SK-N-SH (cell line): ENCODE measurements at regions not wholly inside any gene's neighbourhood (a gene's known extent, or its start where the extent isn't known, plus 50 kb on each side); places are given as distances from the start of the nearest gene placed in this dataset.

Experiments used
- CTCF ChIA-PET: fragments of 300-600, 350-600 bp; formaldehyde crosslinking; extraction: SDS; loops from one replicate; lab custom pipeline; 2021; lab: Yijun Ruan, JAX
- POLR2A ChIA-PET: fragments of 350-600 bp; sonication (Branson Sonifier 250); formaldehyde crosslinking; extraction: SDS; loops from one replicate; lab custom pipeline; 2020; ENCODE audit warnings: antibody characterized with exemption, inconsistent platforms; lab: Yijun Ruan, JAX
- DNase-seq: peaks from one replicate; pipeline ENCODE4 v3.0.0; 2012
- H2AFZ ChIP-seq: fragments of 200-600 bp; sonication (generic); 2 replicates; pipeline ENCODE4 v1.8.1; 2016; ENCODE audit warnings: antibody characterized with exemption, mild to moderate bottlenecking, low read depth
- H3F3A ChIP-seq: fragments of 200-600 bp; sonication (generic); replicated peaks from 2 replicates; pipeline ENCODE3; 2016; ENCODE audit warnings: antibody characterized with exemption, mild to moderate bottlenecking; ENCODE audit not compliant: insufficient read depth
- H3K27ac ChIP-seq, 2 experiments: fragments of 200-500 bp in 1 of 2; fragments of 200-600 bp in 1 of 2; sonication (Bioruptor generic) in 1 of 2; sonication (generic), shearing (Covaris generic) in 1 of 2; 2 replicates each; pipeline versions ENCODE4 v1.5.1 to v1.6.1; 2014 to 2016; ENCODE audit warnings: low read depth in 2 of 2, inconsistent platforms in 1 of 2, low read length in 1 of 2, mild to moderate bottlenecking in 1 of 2, mixed read lengths in 1 of 2
- H3K27me3 ChIP-seq: fragments of 200-600 bp; sonication (generic), shearing (Covaris generic); 2 replicates; pipeline ENCODE4 v1.6.1; 2016; ENCODE audit warnings: mixed run types; ENCODE audit not compliant: insufficient read depth
- H3K36me3 ChIP-seq, 2 experiments: fragments of 200-500 bp in 1 of 2; fragments of 200-600 bp in 1 of 2; sonication (Bioruptor generic) in 1 of 2; sonication (generic) in 1 of 2; replicated peaks in 1 of 2; 2 replicates each; pipeline versions ENCODE3 to v1.5.1; 2014 to 2016; ENCODE audit warnings: low read length in 1 of 2, mild to moderate bottlenecking in 1 of 2; ENCODE audit not compliant: insufficient read depth in 2 of 2, control insufficient read depth in 1 of 2
- H3K4me1 ChIP-seq, 2 experiments: fragments of 200-500 bp in 1 of 2; fragments of 200-600 bp in 1 of 2; sonication (Bioruptor generic) in 1 of 2; sonication (generic), shearing (Covaris generic) in 1 of 2; 2 replicates each; pipeline versions ENCODE4 v1.5.1 to v1.6.1; 2014 to 2016; ENCODE audit warnings: low read depth in 1 of 2, low read length in 1 of 2, mixed run types in 1 of 2; ENCODE audit not compliant: insufficient read depth in 2 of 2, control insufficient read depth in 1 of 2
- H3K4me2 ChIP-seq: fragments of 200-600 bp; sonication (generic), shearing (Covaris generic); 2 replicates; pipeline ENCODE4 v1.6.1; 2017; ENCODE audit warnings: mixed run types
- H3K4me3 ChIP-seq, 2 experiments: fragments of 200-500 bp in 1 of 2; fragments of 200-600 bp in 1 of 2; sonication (Bioruptor generic) in 1 of 2; sonication (generic), shearing (Covaris generic) in 1 of 2; 2 replicates each; pipeline versions ENCODE4 v1.5.1 to v1.8.1; 2014 to 2016; ENCODE audit warnings: low read depth in 2 of 2, inconsistent platforms in 1 of 2, low read length in 1 of 2, mild to moderate bottlenecking in 1 of 2, mixed read lengths in 1 of 2, moderate library complexity in 1 of 2
- H3K79me2 ChIP-seq: fragments of 200-600 bp; sonication (generic); 2 replicates; pipeline ENCODE4 v1.8.1; 2017; ENCODE audit warnings: mild to moderate bottlenecking; ENCODE audit not compliant: insufficient read depth
- H3K9ac ChIP-seq: fragments of 200-600 bp; sonication (generic); 2 replicates; pipeline ENCODE4 v1.6.1; 2017; ENCODE audit warnings: mixed run types
- H3K9me2 ChIP-seq: fragments of 200-600 bp; sonication (generic); 2 replicates; pipeline ENCODE4 v1.6.1; 2017; ENCODE audit warnings: mixed run types
- H3K9me3 ChIP-seq: fragments of 200-600 bp; sonication (generic); 2 replicates; pipeline ENCODE4 v1.6.1; 2017; ENCODE audit warnings: mixed run types, mild to moderate bottlenecking, moderate library complexity
- H4K20me1 ChIP-seq: fragments of 200-600 bp; sonication (generic); 2 replicates; pipeline ENCODE4 v1.6.1; 2017; ENCODE audit warnings: mild to moderate bottlenecking, mixed run types; ENCODE audit not compliant: insufficient read depth
- CHD2 ChIP-seq: fragments of 150-350 bp; IDR thresholded peaks from 2 replicates; pipeline ENCODE4 v1.6.1; 2018; ENCODE audit warnings: low read length; ENCODE audit not compliant: partially characterized antibody
- ELF1 ChIP-seq: IDR thresholded peaks from 2 replicates; pipeline ENCODE4 v1.4.0; 2012
- EP300 ChIP-seq, 2 experiments: IDR thresholded peaks; 2 replicates each; pipeline versions ENCODE4 v1.4.0 to v1.6.1; 2012; ENCODE audit warnings: borderline replicate concordance in 1 of 2, low read depth in 1 of 2, low read length in 1 of 2
- EZH2phosphoT487 ChIP-seq: fragments of 200-600 bp; sonication (generic); IDR thresholded peaks from 2 replicates; pipeline ENCODE4 v1.6.1; 2017; ENCODE audit warnings: low read depth, mixed run types, mild to moderate bottlenecking, antibody characterized with exemption, moderate library complexity, borderline replicate concordance
- FOXJ3 ChIP-seq: sonication (generic); formaldehyde crosslinking; IDR thresholded peaks from 2 replicates; pipeline ENCODE4 v1.5.1; 2020; ENCODE audit warnings: mild to moderate bottlenecking, missing genetic modification reagents
- MEF2A ChIP-seq: IDR thresholded peaks from 2 replicates; pipeline ENCODE4 v1.4.0; 2012; ENCODE audit warnings: low read depth, borderline replicate concordance
- NFIC ChIP-seq: IDR thresholded peaks from 2 replicates; pipeline ENCODE4 v1.4.0; 2012; ENCODE audit warnings: borderline replicate concordance
- PBX3 ChIP-seq: IDR thresholded peaks from 2 replicates; pipeline ENCODE4; 2012
- POLR2AphosphoS5 ChIP-seq: IDR thresholded peaks from 2 replicates; pipeline ENCODE4 v1.6.1; 2012; ENCODE audit warnings: low read depth, low read length
- RCOR1 ChIP-seq: fragments of 150-350 bp; IDR thresholded peaks from 2 replicates; pipeline ENCODE4 v1.6.1; 2017; ENCODE audit warnings: antibody characterized with exemption, low read length
- RFX5 ChIP-seq: IDR thresholded peaks from 2 replicates; pipeline ENCODE4 v1.6.1; 2012; ENCODE audit warnings: mild to moderate bottlenecking, improper control_type of control experiment, low read length
- USF2 ChIP-seq: fragments of 150-350 bp; IDR thresholded peaks from 2 replicates; pipeline ENCODE4 v1.6.1; 2017; ENCODE audit warnings: antibody characterized with exemption, low read length, low read depth, borderline replicate concordance
- YY1 ChIP-seq: IDR thresholded peaks from 2 replicates; pipeline ENCODE4 v1.4.0; 2012; ENCODE audit warnings: low read depth, mild to moderate bottlenecking
- WGBS: methylation state at CpG from one replicate; pipeline ENCODE4 v1.1.6; 2017; ENCODE audit warnings: low lambda C conversion rate; 5-methylcytosine and 5-hydroxymethylcytosine counted together
- TF ChIP-seq, protein P1 (sequence below): fragments of 200-600 bp; sonication (generic); IDR thresholded peaks from 2 replicates; pipeline ENCODE4 v1.6.1; 2017; ENCODE audit warnings: antibody characterized with exemption, mild to moderate bottlenecking, moderate library complexity
- TF ChIP-seq, protein P2 (sequence below): IDR thresholded peaks from 2 replicates; pipeline ENCODE4 v1.4.0; 2012; ENCODE audit warnings: low read depth, borderline replicate concordance

DNA sequence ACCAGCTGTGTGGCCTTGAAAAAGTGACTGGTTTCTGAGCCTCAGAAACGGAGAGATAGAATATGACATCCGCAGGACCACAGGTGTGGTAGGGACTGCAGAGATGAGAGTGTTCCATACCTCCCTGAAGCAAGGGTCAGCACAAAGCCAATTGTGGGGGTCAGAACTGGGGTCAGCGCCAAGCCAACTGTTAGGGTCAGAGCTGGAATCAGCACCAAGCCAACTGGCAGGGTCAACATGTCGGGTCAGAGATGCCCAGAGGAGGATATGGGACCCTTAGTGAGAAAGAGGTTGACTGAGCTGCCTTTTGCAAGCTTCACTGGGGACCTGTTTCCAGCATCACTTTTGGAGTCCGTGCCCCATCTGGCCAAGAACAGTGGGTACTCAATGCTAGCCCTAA lies 93.9 kb downstream of the MATN1 start:
- TF ChIP-seq ELF1 (no peak), EZH2phosphoT487 (no peak)
- TF ChIP-seq, protein P1, sequence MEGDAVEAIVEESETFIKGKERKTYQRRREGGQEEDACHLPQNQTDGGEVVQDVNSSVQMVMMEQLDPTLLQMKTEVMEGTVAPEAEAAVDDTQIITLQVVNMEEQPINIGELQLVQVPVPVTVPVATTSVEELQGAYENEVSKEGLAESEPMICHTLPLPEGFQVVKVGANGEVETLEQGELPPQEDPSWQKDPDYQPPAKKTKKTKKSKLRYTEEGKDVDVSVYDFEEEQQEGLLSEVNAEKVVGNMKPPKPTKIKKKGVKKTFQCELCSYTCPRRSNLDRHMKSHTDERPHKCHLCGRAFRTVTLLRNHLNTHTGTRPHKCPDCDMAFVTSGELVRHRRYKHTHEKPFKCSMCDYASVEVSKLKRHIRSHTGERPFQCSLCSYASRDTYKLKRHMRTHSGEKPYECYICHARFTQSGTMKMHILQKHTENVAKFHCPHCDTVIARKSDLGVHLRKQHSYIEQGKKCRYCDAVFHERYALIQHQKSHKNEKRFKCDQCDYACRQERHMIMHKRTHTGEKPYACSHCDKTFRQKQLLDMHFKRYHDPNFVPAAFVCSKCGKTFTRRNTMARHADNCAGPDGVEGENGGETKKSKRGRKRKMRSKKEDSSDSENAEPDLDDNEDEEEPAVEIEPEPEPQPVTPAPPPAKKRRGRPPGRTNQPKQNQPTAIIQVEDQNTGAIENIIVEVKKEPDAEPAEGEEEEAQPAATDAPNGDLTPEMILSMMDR: no peak
- Histone ChIP-seq H4K20me1 (no peaks in the 10 kb centered on the region), H3K9ac (no peak overlapping the region), H3K4me2 (no peak overlapping the region), H3K9me3 (no peaks in the 10 kb centered on the region), H3F3A (no peaks in the 10 kb centered on the region), H3K27me3 (no peaks in the 10 kb centered on the region), H3K79me2 (no peaks in the 10 kb centered on the region), H3K9me2 (no peaks in the 10 kb centered on the region), H2AFZ (no peak overlapping the region), H3K4me3 (no peak overlapping the region), H3K27ac (no peak overlapping the region), H3K36me3 (no peaks in the 10 kb centered on the region), H3K4me1 (peaks cover 0 to 6% of the 10 kb centered on the region in 2 experiments; a peak in 1 of 4 replicates)
- no peak for DNase-seq
- whole genome bisulfite sequencing: 13% methylated on average over 3 of the region's 5 CpGs
- POLR2A ChIA-PET: no interaction called here
- CTCF ChIA-PET: no interaction called here

DNA sequence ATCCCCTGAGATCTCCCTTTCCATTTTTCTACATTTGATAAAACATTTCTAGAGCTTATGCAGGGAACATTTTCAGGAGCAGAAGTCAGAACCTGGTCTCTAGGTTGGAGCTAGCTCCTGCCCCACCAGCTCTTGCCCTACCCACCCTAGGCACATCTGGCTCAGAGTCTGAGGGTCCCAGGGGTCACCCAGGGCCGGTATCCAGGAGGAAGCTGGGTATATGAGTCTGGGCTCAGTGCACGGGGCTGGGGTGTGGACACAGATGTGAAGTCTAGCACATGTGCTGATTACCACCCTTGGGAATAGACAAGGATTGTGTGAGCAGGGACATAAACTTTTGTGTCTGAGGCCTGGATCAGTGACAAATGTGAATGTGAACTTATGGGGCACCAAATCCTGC lies 95.4 kb downstream of the MATN1 start:
- CTCF ChIA-PET: interaction anchor here (1.0 kb wide), 1 partner anchor 247 kb away, joined by 3 read pairs; no protein-coding TSS in a partner anchor
- WGBS: 4% methylated on average over 2 of the region's 2 CpGs
- POLR2A ChIA-PET: no interaction called here
- no peaks in the 10 kb centered on the region for H3K9me2 ChIP-seq
- TF ChIP-seq EZH2phosphoT487 (no peak), EP300 (IDR thresholded peaks at IDR 0.05; ENCODE audit: borderline replicate concordance in 1 of 2, low read depth in 1 of 2, low read length in 1 of 2) (no peak), YY1 (no peak), USF2 (no peak), FOXJ3 (CRISPR knock-in tag) (no peak), RFX5 (no peak), NFIC (no peak), RCOR1 (no peak), POLR2AphosphoS5 (no peak), CHD2 (no peak), MEF2A (no peak), PBX3 (no peak)
- TF ChIP-seq, protein P2, sequence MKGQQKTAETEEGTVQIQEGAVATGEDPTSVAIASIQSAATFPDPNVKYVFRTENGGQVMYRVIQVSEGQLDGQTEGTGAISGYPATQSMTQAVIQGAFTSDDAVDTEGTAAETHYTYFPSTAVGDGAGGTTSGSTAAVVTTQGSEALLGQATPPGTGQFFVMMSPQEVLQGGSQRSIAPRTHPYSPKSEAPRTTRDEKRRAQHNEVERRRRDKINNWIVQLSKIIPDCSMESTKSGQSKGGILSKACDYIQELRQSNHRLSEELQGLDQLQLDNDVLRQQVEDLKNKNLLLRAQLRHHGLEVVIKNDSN: no peak
- H4K20me1 ChIP-seq: no peaks in the 10 kb centered on the region
- DNase-seq: no peak
- H3K27ac ChIP-seq: no peak overlapping the region
- H3K9me3 ChIP-seq: no peaks in the 10 kb centered on the region
- H3K36me3 ChIP-seq: no peaks in the 10 kb centered on the region
- no peak overlapping the region for H2AFZ ChIP-seq
- H3K4me1 ChIP-seq: peaks cover 0 to 6% of the 10 kb centered on the region in 2 experiments; a peak in 1 of 4 replicates
- no peak overlapping the region for H3K9ac ChIP-seq
- no peaks in the 10 kb centered on the region for H3F3A ChIP-seq
- no peak overlapping the region for H3K4me3 ChIP-seq
- H3K27me3 ChIP-seq: no peaks in the 10 kb centered on the region
- H3K79me2 ChIP-seq: no peaks in the 10 kb centered on the region
- no peak overlapping the region for H3K4me2 ChIP-seq
